UCSD-AML1 (cell line): ENCODE measurements at regions not wholly inside any gene's neighbourhood (a gene's known extent, or its start where the extent isn't known, plus 50 kb on each side); places are given as distances from the start of the nearest gene placed in this dataset.
A peak's percentile ranks its signal among the peaks of the same experiment; 100 is the strongest.

Experiments used
- DNase-seq: peaks from one replicate; lab custom pipeline; 2025; ENCODE audit not compliant: unreplicated experiment; lab: John Stamatoyannopoulos, UW

DNA sequence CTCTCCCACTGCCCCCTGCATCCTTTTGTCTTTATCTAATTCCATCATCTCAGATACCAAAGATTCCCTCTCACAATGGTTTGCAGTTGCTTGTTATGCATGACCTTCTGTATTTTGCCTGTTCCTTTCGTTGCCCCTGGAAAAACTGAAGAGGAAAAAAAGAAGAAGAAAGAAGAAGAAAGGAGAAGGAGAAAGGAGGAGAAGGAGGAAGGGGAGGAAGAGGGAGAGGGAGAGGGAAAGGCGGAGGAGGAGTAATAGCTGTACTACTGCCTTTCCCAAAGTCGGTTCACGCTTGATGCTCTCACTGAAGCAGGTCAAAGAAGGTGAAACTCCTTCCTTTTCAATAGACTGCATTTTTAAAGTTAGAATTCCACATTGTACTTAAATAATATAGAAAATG, 513.8 kb downstream of the PTPRC start:
- DNase-seq, result no peak

DNA sequence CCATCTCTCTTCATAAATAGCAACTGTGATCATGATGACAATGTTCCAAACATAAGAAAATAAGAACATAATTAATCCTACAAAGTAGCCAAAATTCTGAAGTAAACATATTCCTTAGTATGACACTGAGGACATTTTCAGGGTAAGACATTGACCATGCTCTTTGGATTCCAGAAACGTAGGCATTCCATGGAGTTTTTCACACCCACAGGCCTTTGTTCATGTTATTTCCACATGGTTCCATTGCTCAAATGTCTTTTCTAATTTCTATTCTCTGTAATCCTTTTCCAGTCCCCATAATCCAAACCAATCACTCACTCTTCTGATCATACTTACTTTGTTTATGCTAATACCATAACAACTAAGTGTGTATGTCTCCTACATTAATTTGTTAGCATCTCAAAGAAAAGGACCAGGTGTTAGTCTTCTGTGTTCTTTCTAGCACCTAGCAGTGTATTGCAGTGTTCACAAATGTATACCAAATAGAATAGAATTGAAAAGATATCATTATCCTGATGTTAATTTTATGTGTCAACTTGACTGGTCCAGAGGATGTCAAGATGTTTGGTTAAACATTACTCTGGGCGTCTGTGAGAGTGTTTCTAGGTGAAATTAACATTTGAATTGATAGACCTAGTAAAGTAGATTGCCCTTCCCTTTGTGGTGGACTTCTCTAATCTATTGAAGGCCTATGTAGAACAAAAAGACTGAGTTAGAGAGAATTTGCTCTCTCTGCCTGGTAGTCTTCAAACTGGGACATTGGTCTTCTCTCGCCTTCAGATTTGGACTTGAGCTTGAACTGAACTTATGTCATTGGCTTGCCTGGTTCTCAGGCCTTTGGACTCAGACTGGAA, 516.6 kb downstream of the PTPRC start:
- no peak for DNase-seq

DNA sequence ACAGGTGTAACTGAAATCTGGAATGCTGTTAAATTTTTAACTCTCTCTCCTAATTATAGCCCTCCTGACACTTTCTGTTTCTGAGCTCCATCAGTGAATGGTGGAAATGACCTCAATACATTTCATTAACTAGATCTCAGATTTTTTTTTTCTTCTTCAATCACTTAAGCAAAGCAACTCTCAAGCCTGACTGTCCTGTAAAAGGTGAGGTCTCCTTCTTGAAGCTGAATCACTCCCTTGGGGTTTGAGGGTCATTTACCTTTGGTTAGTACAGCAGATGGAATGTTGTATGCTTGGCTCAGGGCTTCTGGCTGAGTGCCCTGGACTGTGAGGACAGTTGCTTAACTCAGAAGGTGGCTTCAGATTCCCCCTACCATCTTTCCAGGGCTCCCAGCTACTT, 518.7 kb downstream of the PTPRC start:
- DNase-seq, result peak; percentile 2

DNA sequence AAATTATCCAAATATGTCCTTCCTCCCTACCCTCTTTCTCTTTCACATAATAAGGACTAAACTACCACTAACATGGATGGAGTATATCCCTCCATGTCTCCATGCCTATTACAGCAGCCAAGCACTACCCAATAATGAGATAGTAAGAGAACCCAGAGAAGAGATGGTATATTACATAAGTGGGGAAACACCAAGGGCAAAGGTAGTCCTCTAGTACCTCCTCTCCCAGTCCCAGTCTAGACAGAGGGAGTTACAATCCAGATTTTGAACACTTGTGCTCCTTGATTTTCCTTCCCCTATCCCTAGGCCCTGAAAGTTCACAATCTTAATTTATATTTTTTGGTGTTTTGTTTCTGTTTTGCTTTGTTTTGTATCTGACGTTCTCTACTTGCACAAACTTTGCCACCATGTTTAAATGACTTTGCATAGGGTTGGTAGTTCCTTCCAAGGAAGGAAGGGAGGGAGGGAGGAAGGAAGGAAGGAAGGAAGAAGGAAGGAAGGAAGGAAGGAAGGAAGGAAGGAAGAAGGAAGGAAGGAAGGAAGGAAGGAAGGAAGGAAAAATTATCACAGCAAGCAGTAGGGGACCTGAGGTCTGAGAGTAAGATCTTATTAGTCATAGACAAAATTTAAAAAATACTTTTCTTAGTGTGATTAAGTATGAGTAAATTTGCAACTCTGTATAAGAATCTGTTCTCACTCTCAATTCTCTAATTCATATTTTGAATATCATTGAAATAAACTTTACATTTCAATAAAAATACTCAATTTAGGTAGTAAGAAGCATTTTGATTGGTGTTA, 521.9 kb downstream of the PTPRC start:
- no peak for DNase-seq

DNA sequence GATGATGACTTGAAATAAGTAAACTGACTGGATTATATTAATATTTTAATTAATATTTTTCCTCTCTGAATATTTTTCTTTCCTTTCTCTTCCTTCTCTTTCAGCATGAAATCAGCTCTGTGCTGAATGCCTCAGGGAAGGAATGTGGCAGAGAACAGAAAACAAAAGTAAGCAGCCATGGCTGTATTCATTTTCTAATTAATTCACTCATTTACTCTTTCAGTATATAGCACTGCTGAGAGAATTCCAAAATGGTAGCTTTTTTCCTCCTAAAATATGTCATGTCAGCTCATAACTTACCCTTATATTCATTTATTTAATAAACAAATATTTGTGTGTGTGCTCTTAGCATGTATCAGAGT, 522.5 kb downstream of the PTPRC start:
- no peak for DNase-seq

DNA sequence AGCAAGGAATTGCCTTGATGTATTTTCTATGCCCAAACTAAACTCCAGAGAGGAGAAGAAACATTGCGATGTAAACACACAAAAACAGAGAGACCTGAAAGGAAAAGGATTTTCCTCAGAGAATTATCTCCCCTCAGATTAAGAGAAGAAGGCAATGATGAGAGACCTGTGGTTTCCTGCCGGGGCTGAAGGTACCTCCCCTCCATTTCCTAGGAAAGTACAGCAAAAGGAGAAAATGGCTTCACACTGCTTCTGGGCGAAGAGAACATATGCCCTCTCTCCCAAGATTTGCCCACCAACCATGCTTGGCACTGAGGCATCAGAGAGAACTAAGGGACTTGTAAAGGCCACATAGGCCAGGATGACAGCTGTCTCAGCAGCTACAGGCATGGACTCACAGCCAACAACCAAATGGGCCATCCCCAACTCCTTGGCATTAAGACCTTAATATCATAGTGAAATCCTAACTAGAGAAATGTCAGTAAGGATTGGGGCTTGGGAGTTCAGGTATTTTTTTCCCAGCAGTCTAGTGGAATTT, 523.0 kb downstream of the PTPRC start:
- DNase-seq, result peak; percentile 6

DNA sequence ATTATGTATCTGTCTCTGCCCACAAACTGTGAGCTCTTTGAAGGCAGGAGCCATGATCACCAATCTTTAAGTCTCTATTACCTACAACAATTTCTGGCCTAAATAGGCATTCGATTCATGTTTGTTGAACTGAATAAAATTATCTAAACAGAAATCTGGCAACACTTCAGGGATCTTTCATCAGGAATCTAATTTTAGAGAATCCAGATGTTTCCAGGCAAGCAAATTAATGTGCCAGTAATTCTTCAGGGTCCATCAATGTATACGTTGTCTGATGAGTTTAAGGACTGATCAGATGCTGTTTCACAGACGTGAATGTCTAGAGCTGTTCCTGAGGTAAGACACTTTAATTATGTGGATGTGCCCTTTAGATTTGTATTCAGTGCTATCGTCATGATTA, 524.4 kb downstream of the PTPRC start:
- DNase-seq, result no peak

DNA sequence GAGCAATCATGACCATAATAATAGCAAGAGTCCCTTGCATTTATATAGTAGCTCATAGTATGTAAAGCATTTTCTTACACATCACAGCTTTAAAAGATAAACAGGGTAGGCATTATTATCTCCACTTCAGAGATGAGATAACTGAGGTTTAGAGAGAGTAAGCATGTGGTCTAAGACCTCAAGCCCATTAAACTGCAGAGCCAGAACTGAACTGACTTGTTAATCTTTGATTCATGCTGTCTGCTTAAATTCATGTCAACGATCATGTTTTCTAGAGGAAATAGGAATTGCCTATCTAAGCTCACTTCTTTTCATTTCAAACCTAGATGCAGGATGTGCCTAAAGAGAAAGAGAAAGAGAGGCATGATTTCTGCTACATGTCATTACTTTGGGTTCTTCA, 524.8 kb downstream of the PTPRC start:
- DNase-seq, result no peak

DNA sequence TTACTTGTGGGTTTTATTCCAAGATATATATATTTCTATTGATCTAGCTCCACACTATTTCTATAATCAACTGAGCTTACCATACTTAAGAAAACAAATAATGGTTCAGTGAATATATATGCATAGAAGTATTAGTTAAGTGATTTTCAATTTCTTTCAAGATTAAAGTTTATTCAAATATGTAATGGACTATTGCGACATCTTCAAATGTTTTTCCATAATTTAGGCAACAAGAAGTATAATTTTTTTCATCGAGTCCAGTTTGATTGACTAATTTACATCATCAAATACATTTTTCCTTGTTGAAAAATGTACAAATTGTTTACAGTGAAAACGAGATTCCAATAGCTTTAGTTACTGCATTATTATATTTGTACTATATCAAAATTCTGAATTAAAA, 528.6 kb downstream of the PTPRC start:
- DNase-seq, result no peak

DNA sequence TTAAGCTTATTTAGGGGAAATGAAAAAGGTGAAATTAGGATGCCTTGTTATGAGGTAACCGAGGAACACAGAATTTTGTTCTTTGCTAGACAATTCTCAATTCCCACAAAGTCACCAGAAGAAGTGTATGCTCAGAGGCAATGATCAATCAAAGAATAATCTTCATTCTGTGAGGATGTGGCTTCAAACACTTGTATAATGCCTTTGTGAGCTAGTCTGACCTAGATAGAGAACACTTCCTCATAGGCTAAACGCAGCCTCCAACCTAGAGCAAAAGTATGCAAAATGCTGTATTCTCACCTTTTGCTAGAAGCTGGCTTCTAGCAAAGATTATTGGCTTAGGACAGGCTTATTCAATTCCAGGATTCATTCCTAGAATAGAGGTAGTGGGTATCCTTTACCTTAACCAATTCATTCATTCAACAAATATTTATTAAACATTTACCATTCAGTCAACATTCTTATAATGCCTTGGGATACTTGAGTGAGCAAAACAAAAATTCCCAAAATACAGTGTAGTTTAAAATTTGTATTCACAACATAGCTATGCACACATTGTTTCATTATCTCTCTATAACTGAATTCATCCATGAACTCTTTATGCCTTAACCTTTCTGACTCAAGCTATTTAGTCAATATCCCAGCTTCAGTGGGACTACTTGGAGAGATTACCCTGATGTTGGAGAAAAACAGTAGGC, 530.2 kb downstream of the PTPRC start:
- no peak for DNase-seq

DNA sequence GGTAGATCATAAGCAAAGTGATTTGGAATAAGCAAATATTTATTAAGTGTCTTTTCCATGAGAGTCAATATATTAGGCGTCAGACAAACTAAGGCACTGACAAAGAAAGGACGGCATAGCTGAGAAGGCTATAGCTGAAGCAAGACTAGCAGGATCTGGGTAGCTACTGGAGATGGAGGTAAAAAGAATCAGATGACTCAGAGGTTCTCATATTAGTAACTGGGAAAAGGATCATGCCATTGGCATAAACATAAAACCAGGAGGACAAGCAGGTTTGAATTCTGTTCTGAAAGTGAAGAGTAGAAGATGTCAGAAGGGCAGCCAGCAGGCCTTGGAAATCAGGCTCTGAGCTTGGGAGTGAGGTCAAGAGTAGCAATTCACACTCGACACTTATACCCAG, 531.9 kb downstream of the PTPRC start:
- DNase-seq, result no peak

DNA sequence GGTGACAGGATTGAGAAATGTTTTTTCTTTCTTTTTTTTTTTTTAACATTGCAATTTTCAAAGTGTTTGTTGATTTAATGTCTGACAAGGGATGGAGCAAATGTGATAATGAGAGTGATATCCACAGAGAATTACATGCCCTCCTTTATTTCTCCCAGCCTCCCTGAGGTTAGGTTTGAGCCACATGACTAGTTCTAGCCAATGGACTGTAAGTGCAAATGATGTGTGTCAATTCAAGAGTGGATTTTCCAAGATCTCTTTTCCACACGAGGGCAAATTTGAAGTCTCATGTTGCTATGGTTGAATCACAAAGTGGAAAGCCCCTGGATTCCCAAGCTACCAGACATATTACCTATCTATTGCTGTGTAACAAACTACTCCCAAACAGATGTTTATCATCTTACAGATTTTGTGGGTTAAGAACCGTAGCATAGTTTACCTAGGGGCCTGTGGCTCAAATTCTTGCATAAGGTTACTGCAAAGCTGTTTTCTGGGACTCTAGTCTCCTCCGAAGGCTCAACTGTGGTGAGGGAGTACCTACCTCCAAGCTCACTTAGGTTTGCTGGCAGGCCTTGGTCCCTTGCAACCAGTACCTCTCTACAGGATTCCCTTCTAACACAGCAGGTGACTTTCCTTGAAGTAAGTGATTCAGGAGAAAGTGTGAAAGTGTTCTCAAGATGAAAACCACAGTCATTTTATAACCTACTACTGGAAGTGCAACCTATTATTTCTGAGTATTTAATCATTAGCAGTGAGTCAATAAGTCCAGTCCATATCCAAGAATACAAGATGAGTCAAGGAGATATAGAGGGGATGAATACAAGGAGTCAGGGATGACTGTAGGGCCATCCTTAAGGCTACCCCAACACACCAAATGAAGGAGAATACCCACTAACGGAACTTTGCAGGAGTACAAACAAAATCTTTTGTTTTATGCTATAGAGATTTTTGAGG, 533.6 kb downstream of the PTPRC start:
- no peak for DNase-seq

DNA sequence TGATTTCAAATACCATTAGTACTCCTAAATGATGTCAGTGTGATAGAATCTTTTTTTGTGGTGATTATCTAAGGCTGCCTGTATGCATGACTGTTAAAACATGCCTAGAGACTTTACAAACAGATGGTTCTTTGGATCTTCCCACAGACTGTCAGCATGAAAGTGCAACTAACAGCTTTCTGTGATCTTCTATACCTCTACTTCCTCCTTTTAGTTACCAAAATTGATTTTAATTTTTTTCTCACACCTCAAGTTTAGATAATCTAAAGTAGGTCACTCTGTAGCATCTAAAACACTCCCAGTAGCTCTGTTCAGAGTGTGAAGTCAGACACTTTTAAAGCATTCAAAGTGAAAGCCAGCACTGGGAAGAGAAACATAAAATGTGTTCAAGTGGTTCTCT, 534.5 kb downstream of the PTPRC start:
- no peak for DNase-seq

DNA sequence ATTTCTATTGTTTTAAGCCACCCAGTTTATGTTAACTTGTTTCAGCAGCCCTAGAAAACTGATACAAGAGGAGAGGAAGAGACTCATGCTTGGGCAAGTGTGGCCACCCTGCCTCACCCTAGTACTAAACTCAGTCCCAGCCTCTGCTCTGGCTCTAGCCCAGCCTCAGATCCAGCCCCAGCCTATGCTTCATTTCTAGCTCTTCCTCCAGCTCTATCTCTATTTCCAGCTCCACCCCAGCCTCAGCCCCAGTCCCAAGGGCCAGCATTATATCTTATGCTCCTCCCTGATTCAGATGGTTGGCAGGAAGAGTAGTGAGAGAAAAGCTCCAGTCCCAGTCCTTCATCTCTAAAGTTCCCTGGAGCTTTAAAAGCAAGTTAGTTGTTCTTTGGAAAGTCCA, 535.5 kb downstream of the PTPRC start:
- DNase-seq, result peak; percentile 6

DNA sequence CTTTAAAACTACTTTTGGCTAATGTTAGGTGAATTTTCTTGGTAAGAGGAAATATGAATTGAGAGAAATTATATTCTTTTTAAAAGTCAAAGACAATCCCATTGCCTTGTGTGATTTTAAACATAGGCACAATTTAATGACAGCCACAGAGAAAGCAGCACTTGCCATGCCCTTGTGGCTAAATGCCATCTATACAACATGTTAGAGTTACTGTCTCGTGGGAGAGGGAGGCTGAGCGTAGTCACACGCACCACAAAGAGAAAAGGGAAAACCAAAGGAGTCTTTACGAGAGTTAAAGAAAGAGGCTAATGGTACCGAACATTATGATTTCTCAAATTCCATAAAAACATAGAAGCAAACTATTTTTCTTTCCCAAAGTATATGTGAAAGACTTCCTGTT, 537.9 kb downstream of the PTPRC start:
- no peak for DNase-seq

DNA sequence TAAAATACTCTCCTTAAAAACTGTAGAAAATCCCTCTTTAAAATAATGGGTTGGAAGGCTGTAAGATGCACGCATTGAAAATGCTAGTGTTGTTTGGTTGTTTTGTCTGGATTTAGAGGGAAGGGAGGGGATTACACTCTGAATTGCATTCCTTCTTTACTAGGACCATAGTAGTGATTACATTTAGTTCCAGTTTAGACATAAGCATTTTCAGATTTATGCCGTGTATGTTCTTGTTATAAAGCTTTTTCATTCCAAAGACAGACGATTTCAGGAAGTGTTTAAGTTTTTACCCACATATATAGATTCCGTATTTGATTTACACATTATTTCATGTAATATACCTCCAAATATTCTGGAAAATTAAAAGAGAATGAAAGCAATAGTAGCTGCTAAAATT, 538.4 kb downstream of the PTPRC start:
- DNase-seq, result no peak

DNA sequence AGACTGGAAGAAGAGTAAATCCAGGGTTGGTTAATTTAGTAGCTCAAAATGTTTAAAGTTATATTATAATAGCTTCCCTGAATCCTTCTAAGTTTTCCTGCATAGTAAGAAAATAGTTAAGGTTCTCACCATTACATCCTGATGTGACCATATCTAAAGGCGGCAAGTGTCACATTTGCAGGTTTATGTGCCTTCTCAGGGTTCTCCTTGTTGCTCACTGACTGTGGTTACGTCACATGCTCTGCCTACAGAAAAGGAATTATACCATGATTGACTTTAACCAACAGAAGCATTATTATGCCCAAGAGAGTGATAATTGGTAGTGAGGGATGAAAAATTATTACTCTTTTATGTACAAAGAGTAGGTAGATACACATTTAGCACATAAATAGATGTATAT, 539.8 kb downstream of the PTPRC start:
- no peak for DNase-seq

DNA sequence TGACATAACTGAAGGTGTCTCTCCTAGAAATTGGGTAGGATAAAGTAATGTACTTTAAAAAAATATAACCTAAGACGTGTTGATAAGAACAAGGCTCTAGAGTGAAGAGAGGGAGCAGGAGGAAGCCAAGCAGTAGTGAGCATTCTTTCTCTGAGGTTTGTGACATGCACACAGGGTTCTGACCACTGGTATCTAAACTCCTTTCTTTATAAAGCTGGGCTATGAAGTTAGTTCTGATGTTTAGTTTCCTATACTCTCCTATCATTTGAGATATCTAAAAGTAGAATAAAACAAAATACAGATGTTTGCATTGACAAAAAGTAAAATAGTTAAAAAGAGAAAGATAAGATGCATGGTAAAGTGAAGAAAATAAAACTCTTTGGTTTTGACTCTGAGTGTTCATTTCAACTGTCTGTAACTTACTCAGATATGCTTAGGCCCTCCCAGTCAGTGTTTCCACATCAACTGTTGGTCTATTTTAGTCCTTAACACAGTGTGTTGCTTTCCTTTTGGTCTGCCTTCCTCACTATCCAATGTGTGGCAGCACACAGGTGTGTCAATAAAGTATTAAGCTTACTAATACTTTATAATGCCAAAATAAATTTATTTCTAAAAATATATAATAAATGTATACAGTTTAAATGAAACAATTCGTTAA, 543.5 kb downstream of the PTPRC start:
- no peak for DNase-seq

DNA sequence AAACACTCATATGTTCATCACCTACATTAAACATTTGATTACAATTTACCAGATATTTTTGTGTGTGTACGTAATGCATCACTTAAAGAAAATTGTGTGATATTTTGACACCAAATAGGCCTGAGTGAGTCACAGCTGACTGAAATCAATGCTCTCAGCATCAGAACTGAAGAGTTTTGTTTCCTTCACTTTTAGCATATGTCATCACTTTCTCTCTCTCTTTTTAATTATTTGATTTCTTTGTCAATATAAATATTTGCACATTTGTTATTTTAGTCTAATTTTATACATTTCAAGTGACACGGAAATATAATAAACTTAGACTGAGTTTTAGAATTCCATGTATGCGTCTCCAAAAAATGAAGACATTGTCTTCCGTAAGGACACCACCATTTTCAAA, 545.3 kb downstream of the PTPRC start:
- DNase-seq, result no peak

DNA sequence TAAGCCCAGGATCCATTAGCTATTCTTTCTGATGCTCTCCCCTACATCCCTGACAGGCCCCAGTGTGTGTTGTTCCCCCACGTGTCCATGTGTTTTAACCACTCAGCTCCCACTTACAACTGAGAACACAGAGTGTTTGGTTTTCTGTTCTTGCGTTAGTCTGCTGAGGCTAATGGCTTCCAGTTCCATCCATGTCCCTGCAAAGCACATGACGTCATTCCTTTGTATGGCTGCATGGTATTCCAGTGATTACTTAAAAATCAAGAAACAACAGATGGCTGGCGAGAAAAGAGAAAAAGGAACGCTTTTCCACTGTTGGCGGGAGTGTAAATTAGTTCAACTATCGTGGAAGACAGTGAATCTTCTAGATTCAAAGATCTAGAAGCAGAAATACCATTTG, 556.0 kb downstream of the PTPRC start:
- no peak for DNase-seq
